MCF 10A (cell line): ENCODE measurements at regions not wholly inside any gene's neighbourhood (a gene's known extent, or its start where the extent isn't known, plus 50 kb on each side); places are given as distances from the start of the nearest gene placed in this dataset.

Experiments
- BruUV-seq: library from RNA; stranded (reverse); fragments of 400-500 nt; replicated peaks from 2 replicates; lab custom pipeline; 2021; lab: Mats Ljungman, UMichigan
- CTCF ChIA-PET: fragments of 300-600 bp; sonication (Branson Sonifier 250); formaldehyde crosslinking; extraction: SDS; loops from one replicate; lab custom pipeline; 2021; ENCODE audit warnings: antibody characterized with exemption, inconsistent platforms; lab: Yijun Ruan, JAX
- POLR2A ChIA-PET: fragments of 300-600, 350-650 bp; sonication (Branson Sonifier 250); formaldehyde crosslinking; extraction: SDS; loops from one replicate; lab custom pipeline; 2020; ENCODE audit warnings: antibody characterized with exemption, inconsistent platforms; lab: Yijun Ruan, JAX
- DNase-seq: peaks from one replicate; pipeline ENCODE4 v3.0.0-alpha.2; 2018; ENCODE audit not compliant: unreplicated experiment
- H3K27ac Mint-ChIP-seq: one replicate; pipeline ENCODE4 v1.8.0; 2022; ENCODE audit warnings: mild to moderate bottlenecking, low read depth, mixed read lengths; ENCODE audit not compliant: unreplicated experiment
- H3K27me3 Mint-ChIP-seq: one replicate; pipeline ENCODE4 v1.8.0; 2022; ENCODE audit warnings: mixed read lengths; ENCODE audit not compliant: insufficient read depth, unreplicated experiment
- H3K36me3 Mint-ChIP-seq: one replicate; pipeline ENCODE4 v1.8.0; 2022; ENCODE audit warnings: mild to moderate bottlenecking, moderate library complexity, mixed read lengths; ENCODE audit not compliant: insufficient read depth, unreplicated experiment
- H3K4me1 Mint-ChIP-seq: one replicate; pipeline ENCODE4 v1.8.0; 2022; ENCODE audit warnings: mixed read lengths; ENCODE audit not compliant: insufficient read depth, unreplicated experiment
- H3K4me3 Mint-ChIP-seq: one replicate; pipeline ENCODE4 v1.8.0; 2022; ENCODE audit warnings: mild to moderate bottlenecking, moderate library complexity, mixed read lengths; ENCODE audit not compliant: unreplicated experiment
- H3K9me3 Mint-ChIP-seq: one replicate; pipeline ENCODE4 v1.8.0; 2022; ENCODE audit warnings: mixed read lengths; ENCODE audit not compliant: unreplicated experiment
- intact Hi-C: fragments of 100-400 bp; cut with micrococcal nuclease; formaldehyde crosslinking; loops from 2 replicates; pipeline ENCODE4 v1.14.1; 2022
- TF ChIP-seq, protein P1 (sequence below): fragments of 200-600 bp; IDR thresholded peaks from one replicate; pipeline ENCODE4 v1.8.0; 2022; ENCODE audit warnings: antibody characterized with exemption, mild to moderate bottlenecking; ENCODE audit not compliant: unreplicated experiment

DNA sequence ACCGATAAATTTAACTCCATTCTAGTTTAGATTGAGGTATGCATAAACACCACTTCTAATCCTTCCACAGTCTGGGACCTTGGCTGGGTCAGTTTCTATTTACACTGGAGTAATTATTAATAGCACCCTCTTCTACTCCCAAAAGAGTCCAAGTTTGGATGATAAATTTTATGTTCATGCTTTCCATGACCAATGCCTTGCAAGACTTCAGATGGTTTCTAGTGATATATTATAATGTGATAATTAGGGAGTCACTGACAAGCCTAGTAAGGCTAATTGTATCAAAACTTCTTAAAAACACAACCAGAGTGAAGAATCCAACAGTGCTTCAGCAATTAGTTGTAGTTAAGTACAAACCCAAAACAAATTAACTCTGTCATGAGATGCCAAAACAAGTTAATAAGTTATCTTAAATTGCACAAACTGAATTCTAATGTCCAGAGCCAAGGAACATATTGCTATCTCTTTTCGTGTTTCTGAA is 489.6 kb downstream of the TTLL7 start:
- H3K27ac Mint-ChIP-seq = no peak overlapping the region
- CTCF ChIA-PET = no interaction called here

DNA sequence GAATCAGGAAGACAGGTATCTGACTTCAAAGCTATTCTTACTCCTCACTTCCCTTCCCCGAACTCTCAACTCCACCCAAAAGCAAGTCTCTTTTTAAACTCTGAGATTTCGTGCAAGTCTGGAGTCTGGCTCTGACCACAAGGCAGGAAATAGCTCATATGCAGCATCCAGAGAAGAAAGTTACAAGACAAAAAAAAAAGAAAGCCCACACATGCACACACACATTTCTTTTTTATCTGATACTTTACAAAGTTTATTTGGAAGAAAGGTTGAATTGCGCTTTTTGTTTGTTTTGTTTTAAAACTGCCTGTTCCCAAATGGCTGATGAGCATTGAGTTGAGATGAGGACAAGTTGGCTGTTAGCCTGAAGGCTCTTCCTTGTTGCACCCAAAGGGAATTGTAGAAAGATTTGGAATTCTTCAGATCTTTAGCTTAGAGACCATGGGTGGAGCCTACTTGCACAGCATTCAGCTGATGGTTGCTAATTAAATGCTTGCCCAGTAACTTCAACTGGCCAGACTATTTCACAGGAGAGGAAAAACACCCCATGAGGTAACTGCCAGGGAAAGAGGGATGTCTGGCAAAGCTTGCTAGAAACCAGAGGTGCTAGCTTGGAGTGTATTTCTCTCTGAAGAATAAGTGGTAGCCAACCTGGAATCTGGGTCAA is 490.3 kb downstream of the TTLL7 start:
- H3K27ac Mint-ChIP-seq = no peak overlapping the region
- TF ChIP-seq, protein P1, sequence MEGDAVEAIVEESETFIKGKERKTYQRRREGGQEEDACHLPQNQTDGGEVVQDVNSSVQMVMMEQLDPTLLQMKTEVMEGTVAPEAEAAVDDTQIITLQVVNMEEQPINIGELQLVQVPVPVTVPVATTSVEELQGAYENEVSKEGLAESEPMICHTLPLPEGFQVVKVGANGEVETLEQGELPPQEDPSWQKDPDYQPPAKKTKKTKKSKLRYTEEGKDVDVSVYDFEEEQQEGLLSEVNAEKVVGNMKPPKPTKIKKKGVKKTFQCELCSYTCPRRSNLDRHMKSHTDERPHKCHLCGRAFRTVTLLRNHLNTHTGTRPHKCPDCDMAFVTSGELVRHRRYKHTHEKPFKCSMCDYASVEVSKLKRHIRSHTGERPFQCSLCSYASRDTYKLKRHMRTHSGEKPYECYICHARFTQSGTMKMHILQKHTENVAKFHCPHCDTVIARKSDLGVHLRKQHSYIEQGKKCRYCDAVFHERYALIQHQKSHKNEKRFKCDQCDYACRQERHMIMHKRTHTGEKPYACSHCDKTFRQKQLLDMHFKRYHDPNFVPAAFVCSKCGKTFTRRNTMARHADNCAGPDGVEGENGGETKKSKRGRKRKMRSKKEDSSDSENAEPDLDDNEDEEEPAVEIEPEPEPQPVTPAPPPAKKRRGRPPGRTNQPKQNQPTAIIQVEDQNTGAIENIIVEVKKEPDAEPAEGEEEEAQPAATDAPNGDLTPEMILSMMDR = no peak
- H3K36me3 Mint-ChIP-seq = no peaks in the 10 kb centered on the region
- H3K4me3 Mint-ChIP-seq = no peak overlapping the region
- CTCF ChIA-PET = interaction anchor here (0.7 kb wide), 1 partner anchor 226 kb away, joined by 3 read pairs; no protein-coding TSS in a partner anchor
- intact Hi-C loops = no loop called here
- no peak for DNase-seq
- H3K4me1 Mint-ChIP-seq = no peaks in the 10 kb centered on the region
- POLR2A ChIA-PET = no interaction called here
- BruUV-seq = no TSS peak
- H3K27me3 Mint-ChIP-seq = no peaks in the 10 kb centered on the region
- no peaks in the 10 kb centered on the region for H3K9me3 Mint-ChIP-seq

More for the DNA sequence above, 489.6 kb downstream of the TTLL7 start:
- intact Hi-C loops = no loop called here
- H3K4me3 Mint-ChIP-seq = no peak overlapping the region
- no peaks in the 10 kb centered on the region for H3K27me3 Mint-ChIP-seq
- TF ChIP-seq, protein P1 = no peak
- H3K9me3 Mint-ChIP-seq = no peaks in the 10 kb centered on the region
- H3K4me1 Mint-ChIP-seq = no peaks in the 10 kb centered on the region
- POLR2A ChIA-PET = no interaction called here
- no TSS peak for BruUV-seq
- no peaks in the 10 kb centered on the region for H3K36me3 Mint-ChIP-seq
- DNase-seq = no peak

DNA sequence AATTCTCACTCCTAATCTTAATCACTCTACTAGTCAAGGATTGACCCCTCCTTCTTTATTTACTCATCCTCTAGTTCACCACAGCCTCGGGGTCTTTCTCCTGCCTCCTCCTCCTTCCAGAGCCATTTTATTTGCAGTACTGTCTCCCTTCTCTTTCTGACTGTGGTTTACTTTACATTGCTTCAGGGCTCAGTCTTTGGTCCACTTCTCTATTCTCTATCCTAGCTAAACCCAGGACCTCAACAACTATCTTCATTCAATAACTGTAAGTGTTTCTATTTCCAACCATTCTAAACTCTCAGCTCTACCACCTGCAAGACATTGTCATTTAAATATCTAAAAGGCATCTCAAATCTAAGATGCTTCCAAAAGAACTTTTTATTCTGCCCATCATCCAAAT is 493.8 kb downstream of the TTLL7 start:
- intact Hi-C loops = no loop called here
- TF ChIP-seq, protein P1 = no peak
- Mint-ChIP-seq H3K4me1 (no peaks in the 10 kb centered on the region), H3K27me3 (no peaks in the 10 kb centered on the region), H3K4me3 (no peak overlapping the region), H3K9me3 (no peaks in the 10 kb centered on the region), H3K36me3 (no peaks in the 10 kb centered on the region), H3K27ac (no peak overlapping the region)
- CTCF ChIA-PET = no interaction called here
- no TSS peak for BruUV-seq
- DNase-seq = no peak
- POLR2A ChIA-PET = no interaction called here

DNA sequence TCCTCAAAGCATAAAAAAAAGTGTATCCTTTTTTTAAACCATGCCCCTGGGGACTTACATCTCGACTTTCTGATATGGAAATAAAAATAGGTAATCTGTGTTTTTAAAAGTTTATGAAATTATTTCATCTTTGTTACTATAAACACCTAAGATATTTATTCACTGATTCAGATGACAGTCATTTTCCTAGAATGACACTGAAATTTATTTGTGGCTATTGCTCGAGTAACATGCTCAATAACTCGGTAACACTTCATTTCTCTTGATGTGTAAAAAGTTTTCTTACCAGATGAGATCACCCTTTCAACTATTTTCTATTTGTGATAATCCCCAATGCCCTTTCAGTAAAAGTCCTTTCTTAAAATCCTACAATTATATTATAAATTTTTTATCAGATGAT is 495.8 kb downstream of the TTLL7 start:
- Mint-ChIP-seq H3K4me1 (no peaks in the 10 kb centered on the region), H3K27ac (no peak overlapping the region), H3K9me3 (no peaks in the 10 kb centered on the region), H3K27me3 (no peaks in the 10 kb centered on the region), H3K36me3 (no peaks in the 10 kb centered on the region), H3K4me3 (no peak overlapping the region)
- CTCF ChIA-PET = no interaction called here
- intact Hi-C loops = no loop called here
- no TSS peak for BruUV-seq
- DNase-seq = no peak
- TF ChIP-seq, protein P1 = no peak
- POLR2A ChIA-PET = no interaction called here
